ENCODE measurements at regions not wholly inside any gene's neighbourhood (a gene's known extent, or its start where the extent isn't known, plus 50 kb on each side); places are given as distances from the start of the nearest gene placed in this dataset.
"Not testable (repeated sequence)": the region's sequence is repeated elsewhere in the genome, so short reads cannot be mapped to it uniquely, and the experiment has no call there.

GRCh38 chr6:103114582-103114981 lies 1721.1 kb downstream of the GRIK2 start:
- Histone ChIP-seq H3K4me3 (no peak overlapping the region), H3K4me1 (ENCODE audit: low read depth) (no peaks in the 10 kb centered on the region), H3K36me3 (ENCODE audit: low read depth) (no peaks in the 10 kb centered on the region), H3K9me3 (no peaks in the 10 kb centered on the region)
- TF ChIP-seq, protein P1, sequence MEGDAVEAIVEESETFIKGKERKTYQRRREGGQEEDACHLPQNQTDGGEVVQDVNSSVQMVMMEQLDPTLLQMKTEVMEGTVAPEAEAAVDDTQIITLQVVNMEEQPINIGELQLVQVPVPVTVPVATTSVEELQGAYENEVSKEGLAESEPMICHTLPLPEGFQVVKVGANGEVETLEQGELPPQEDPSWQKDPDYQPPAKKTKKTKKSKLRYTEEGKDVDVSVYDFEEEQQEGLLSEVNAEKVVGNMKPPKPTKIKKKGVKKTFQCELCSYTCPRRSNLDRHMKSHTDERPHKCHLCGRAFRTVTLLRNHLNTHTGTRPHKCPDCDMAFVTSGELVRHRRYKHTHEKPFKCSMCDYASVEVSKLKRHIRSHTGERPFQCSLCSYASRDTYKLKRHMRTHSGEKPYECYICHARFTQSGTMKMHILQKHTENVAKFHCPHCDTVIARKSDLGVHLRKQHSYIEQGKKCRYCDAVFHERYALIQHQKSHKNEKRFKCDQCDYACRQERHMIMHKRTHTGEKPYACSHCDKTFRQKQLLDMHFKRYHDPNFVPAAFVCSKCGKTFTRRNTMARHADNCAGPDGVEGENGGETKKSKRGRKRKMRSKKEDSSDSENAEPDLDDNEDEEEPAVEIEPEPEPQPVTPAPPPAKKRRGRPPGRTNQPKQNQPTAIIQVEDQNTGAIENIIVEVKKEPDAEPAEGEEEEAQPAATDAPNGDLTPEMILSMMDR (IDR thresholded peaks at IDR 0.05) = no peak
- intact Hi-C loops (cut with DNase I, micrococcal nuclease) = no loop called here
- ATAC-seq (no peak), DNase-seq (no peak)

DNA sequence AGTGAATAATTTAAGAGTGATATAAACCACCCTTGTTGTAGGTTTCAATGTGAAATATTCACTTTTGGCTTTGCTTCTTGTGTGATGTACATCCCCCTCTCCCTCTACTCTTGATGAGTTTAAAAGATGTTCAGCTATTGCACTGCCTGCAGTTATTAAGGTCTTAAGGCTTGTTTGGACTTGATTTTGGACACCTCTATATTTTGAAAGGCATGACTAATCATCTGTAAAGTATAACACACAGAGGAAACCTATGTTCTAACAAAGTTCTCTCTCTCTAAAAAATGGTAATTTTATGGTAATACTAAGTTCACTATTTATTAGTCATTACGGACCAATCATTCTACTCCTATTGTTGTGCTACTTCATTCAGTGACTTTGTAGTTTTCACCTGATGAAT lies 1719.9 kb downstream of the GRIK2 start:
- intact Hi-C loops (cut with DNase I, micrococcal nuclease) = no loop called here
- Histone ChIP-seq H3K36me3 (ENCODE audit: low read depth) (no peaks in the 10 kb centered on the region), H3K4me1 (ENCODE audit: low read depth) (no peaks in the 10 kb centered on the region), H3K4me3 (no peak overlapping the region), H3K9me3 (no peaks in the 10 kb centered on the region)
- ATAC-seq = no peak
- TF ChIP-seq, protein P1 (IDR thresholded peaks at IDR 0.05) = no peak
- DNase-seq = no peak

- DNase-seq = no peak
- no peaks in the 10 kb centered on the region for H3K36me3 ChIP-seq (ENCODE audit: low read depth)
Measured at GRCh38 chr6:103107985-103108384, 1714.5 kb downstream of the GRIK2 start.

DNA sequence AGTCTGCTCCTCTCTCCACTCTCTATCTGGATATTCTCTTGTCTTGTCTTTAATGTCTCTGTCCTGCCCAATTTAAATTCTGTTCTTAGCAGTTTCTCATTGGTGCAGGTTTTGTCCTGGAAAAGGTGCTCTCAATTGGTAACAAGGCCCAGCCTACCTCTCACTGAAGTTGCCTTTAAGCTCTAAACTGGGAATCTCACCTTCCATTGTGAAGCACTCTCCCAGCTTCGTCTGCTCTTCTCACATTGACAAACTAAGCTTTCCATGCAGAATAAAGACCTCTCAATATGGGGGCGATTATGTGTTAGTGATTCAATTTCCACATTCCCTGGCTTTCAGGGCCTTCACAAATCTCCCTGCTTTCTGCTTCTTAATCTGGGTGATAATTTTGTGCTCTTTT lies 1712.2 kb downstream of the GRIK2 start:
- intact Hi-C loops (cut with DNase I, micrococcal nuclease) = no loop called here
- ATAC-seq = no peak
- TF ChIP-seq, protein P1 (IDR thresholded peaks at IDR 0.05) = no peak
- no peaks in the 10 kb centered on the region for H3K9me3 ChIP-seq
- no peaks in the 10 kb centered on the region for H3K36me3 ChIP-seq (ENCODE audit: low read depth)
- DNase-seq = no peak
- H3K4me3 ChIP-seq = no peak overlapping the region
- no peaks in the 10 kb centered on the region for H3K4me1 ChIP-seq (ENCODE audit: low read depth)

More at GRCh38 chr6:103107985-103108384, 1714.5 kb downstream of the GRIK2 start:
- TF ChIP-seq, protein P1 (IDR thresholded peaks at IDR 0.05) = no peak
- no peak for ATAC-seq
- intact Hi-C loops (cut with DNase I, micrococcal nuclease) = no loop called here
- H3K9me3 ChIP-seq = no peaks in the 10 kb centered on the region
- no peaks in the 10 kb centered on the region for H3K4me1 ChIP-seq (ENCODE audit: low read depth)
- H3K4me3 ChIP-seq = no peak overlapping the region

DNA sequence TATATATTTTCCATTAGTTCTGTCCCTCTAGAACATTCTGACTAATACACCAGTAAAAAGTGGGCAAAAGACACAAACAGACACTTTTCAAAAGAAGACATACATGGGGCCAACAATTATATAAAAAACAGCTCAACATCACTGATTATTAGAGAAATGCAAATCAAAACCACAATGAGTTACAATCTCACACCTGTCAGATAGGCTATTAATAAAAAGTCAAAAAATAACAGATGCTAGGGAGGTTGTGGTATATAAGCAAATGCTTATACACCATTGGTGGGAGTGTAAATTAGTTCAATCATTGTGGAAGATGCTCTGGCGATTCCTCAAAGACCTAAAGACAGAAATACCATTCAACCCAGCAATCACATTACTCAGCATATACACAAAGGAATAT lies 1707.8 kb downstream of the GRIK2 start:
- H3K36me3 ChIP-seq (ENCODE audit: low read depth) = no peaks in the 10 kb centered on the region
- H3K4me1 ChIP-seq (ENCODE audit: low read depth) = no peaks in the 10 kb centered on the region
- no peaks in the 10 kb centered on the region for H3K9me3 ChIP-seq
- intact Hi-C loops (cut with DNase I, micrococcal nuclease) = no loop called here
- DNase-seq (no peak), ATAC-seq (no peak)
- no peak overlapping the region for H3K4me3 ChIP-seq
- TF ChIP-seq, protein P1 (IDR thresholded peaks at IDR 0.05) = no peak

DNA sequence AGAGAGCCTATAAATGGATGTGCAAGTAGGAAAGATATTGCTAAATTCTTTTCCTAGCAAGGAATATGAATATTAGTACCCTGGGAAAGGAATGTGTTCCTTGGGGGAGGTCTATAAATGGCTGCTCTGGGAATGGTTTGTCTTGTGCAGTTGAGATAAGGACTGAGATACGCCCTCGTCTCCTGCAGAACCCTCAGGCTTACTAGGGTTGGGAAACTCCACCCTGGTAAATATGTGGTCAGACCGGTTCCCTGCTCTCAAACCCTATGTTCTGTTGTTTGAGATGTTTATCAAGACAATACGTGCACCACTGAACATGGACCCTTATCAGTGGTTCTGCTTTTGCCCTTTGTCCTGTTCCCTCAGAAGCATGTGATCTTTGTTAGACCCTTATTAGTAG lies 1698.9 kb downstream of the GRIK2 start:
- H3K9me3 ChIP-seq = peaks cover 14% of the 10 kb centered on the region
- DNase-seq; H3K4me3 ChIP-seq; ATAC-seq; H3K4me1 ChIP-seq (ENCODE audit: low read depth); intact Hi-C loops (cut with DNase I, micrococcal nuclease); H3K36me3 ChIP-seq (ENCODE audit: low read depth): not testable (repeated sequence)

Data from mucosa of descending colon (tissue), 3 donors.